ENCODE measurements at regions not wholly inside any gene's neighbourhood (a gene's known extent, or its start where the extent isn't known, plus 50 kb on each side); places are given as distances from the start of the nearest gene placed in this dataset.
"Not testable (repeated sequence)": the region's sequence is repeated elsewhere in the genome, so short reads cannot be mapped to it uniquely, and the experiment has no call there.

DNA sequence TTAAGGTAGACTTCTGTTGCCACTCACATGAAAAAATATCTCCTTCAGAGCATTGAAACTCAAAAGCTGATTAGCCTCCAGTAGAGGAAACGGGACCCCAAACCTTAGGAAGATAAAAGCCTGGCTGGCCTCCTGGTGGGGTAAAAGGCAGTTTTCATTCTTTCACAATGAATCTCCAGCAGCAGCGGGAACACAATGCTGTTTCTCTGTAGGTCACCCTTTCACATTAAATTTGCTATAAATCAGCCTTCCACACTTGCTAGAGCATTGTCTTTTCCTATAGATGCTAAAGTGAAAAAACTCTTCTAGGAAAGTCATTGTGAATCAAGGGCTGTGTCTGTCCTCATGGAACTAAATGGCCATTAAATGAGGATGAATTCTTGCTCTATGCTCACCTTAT, 207.3 kb upstream of the MAGEB2 start:
- no peak overlapping the region for H3K4me3 Mint-ChIP-seq
- no peak for DNase-seq
- ChIA-PET POLR2A (no interaction called here), CTCF (no interaction called here)
- H3K27ac Mint-ChIP-seq = no peak overlapping the region
- H3K27me3 Mint-ChIP-seq = no peaks in the 10 kb centered on the region
- no peaks in the 10 kb centered on the region for H3K36me3 Mint-ChIP-seq (ENCODE audit: low read depth)
- H3K9me3 Mint-ChIP-seq = no peaks in the 10 kb centered on the region
- no peaks in the 10 kb centered on the region for H3K4me1 Mint-ChIP-seq

- Mint-ChIP-seq H3K4me3 (no peak overlapping the region), H3K36me3 (ENCODE audit: low read depth) (no peaks in the 10 kb centered on the region)
These were observed 204.9 kb upstream of the MAGEB2 start for GRCh38 chrX:30010471-30010870.

DNA sequence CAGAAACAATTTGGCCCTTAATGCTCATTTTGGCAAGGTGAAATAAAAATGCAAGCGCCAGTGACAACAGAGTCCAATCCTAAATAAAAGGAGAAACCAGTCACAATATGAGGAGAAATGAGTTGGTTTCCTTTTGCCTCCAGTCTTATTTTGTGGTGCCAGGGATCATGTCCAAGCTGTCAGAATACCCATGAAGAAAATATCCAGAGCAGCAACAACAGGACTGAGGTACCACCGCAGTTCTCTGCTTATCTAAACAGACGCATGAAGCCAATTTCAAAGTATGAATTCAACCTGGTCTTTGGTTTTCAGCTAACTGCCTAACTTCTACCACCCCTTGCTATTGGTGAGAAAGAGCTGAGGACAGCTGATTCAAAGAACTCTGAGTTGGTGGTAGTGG, 199.9 kb upstream of the MAGEB2 start:
- no peak for DNase-seq
- CTCF ChIA-PET = no interaction called here
- Mint-ChIP-seq H3K4me1 (no peaks in the 10 kb centered on the region), H3K27ac (no peak overlapping the region), H3K36me3 (ENCODE audit: low read depth) (no peaks in the 10 kb centered on the region), H3K4me3 (no peak overlapping the region), H3K27me3 (no peaks in the 10 kb centered on the region), H3K9me3 (no peaks in the 10 kb centered on the region)
- POLR2A ChIA-PET = no interaction called here

More at GRCh38 chrX:30010471-30010870, 204.9 kb upstream of the MAGEB2 start:
- DNase-seq = no peak
- ChIA-PET POLR2A (no interaction called here), CTCF (no interaction called here)
- Mint-ChIP-seq H3K4me1 (no peaks in the 10 kb centered on the region), H3K9me3 (no peaks in the 10 kb centered on the region), H3K27ac (no peak overlapping the region), H3K27me3 (no peaks in the 10 kb centered on the region)

DNA sequence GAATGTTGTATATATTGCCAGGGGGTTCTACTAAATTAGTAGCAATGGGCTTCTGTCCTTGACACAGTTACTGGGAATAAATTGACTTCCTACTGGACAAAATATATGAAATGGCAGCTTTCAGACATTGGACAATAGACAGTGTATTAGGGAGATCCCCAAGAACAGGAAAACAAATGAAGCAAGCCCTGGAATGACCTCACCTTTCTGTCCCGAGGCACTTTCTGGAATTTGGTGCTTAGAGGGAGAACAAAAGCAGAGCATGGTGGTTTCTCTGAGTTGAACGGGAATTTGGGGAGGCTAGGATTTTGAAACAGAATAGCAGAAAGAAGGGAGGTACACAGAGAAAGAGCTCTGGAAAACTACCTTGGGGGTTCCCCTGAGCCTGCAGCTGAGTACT, 187.7 kb upstream of the MAGEB2 start:
- peaks cover 2% of the 10 kb centered on the region for H3K9me3 Mint-ChIP-seq
- DNase-seq = no peak
- POLR2A ChIA-PET = no interaction called here
- H3K27me3 Mint-ChIP-seq = no peaks in the 10 kb centered on the region
- H3K4me3 Mint-ChIP-seq = no peak overlapping the region
- H3K36me3 Mint-ChIP-seq (ENCODE audit: low read depth) = no peaks in the 10 kb centered on the region
- CTCF ChIA-PET = no interaction called here
- H3K27ac Mint-ChIP-seq = no peak overlapping the region
- no peaks in the 10 kb centered on the region for H3K4me1 Mint-ChIP-seq

DNA sequence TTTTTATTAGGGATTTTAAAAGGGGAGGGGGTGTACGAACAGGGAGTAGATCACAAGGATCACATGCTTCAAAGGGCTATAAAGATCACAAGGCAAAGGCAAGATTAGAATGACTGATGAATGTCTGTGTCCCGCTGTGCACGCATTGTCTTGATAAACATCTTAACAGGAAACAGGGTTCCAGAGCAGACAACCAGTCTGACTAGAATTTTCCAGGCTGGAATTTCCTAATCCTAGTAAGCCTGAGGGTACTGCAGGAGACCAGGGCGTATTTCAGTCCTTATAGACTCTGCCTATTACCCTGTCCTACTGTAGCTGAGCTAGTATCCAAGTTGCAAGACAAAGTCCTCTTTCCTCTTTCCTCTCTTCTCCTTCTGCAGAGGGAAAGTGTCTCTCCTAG, 179.0 kb upstream of the MAGEB2 start:
- H3K27ac Mint-ChIP-seq; CTCF ChIA-PET; H3K9me3 Mint-ChIP-seq; H3K4me3 Mint-ChIP-seq; H3K4me1 Mint-ChIP-seq; POLR2A ChIA-PET; DNase-seq; H3K36me3 Mint-ChIP-seq (ENCODE audit: low read depth); H3K27me3 Mint-ChIP-seq: not testable (repeated sequence)

- no peaks in the 10 kb centered on the region for H3K27me3 Mint-ChIP-seq
- POLR2A ChIA-PET = no interaction called here
These were observed 175.6 kb upstream of the MAGEB2 start for GRCh38 chrX:30039768-30040167.

GRCh38 chrX:30060718-30061117, 154.6 kb upstream of the MAGEB2 start:
- H3K36me3 Mint-ChIP-seq (ENCODE audit: low read depth) = no peaks in the 10 kb centered on the region
- no peaks in the 10 kb centered on the region for H3K4me1 Mint-ChIP-seq
- ChIA-PET CTCF (no interaction called here), POLR2A (no interaction called here)
- H3K9me3 Mint-ChIP-seq = no peaks in the 10 kb centered on the region
- no peak for DNase-seq
- H3K27me3 Mint-ChIP-seq = no peaks in the 10 kb centered on the region
- no peak overlapping the region for H3K27ac Mint-ChIP-seq
- no peak overlapping the region for H3K4me3 Mint-ChIP-seq

More at GRCh38 chrX:30039768-30040167, 175.6 kb upstream of the MAGEB2 start:
- Mint-ChIP-seq H3K4me1 (no peaks in the 10 kb centered on the region), H3K27ac (no peak overlapping the region), H3K36me3 (ENCODE audit: low read depth) (no peaks in the 10 kb centered on the region), H3K9me3 (no peaks in the 10 kb centered on the region), H3K4me3 (no peak overlapping the region)
- CTCF ChIA-PET = no interaction called here
- no peak for DNase-seq

GRCh38 chrX:30065226-30065625, 150.1 kb upstream of the MAGEB2 start:
- Mint-ChIP-seq H3K27ac (no peak overlapping the region), H3K9me3 (no peaks in the 10 kb centered on the region), H3K4me1 (no peaks in the 10 kb centered on the region), H3K4me3 (no peak overlapping the region), H3K27me3 (no peaks in the 10 kb centered on the region), H3K36me3 (ENCODE audit: low read depth) (no peaks in the 10 kb centered on the region)
- DNase-seq = no peak
- ChIA-PET CTCF (no interaction called here), POLR2A (no interaction called here)

DNA sequence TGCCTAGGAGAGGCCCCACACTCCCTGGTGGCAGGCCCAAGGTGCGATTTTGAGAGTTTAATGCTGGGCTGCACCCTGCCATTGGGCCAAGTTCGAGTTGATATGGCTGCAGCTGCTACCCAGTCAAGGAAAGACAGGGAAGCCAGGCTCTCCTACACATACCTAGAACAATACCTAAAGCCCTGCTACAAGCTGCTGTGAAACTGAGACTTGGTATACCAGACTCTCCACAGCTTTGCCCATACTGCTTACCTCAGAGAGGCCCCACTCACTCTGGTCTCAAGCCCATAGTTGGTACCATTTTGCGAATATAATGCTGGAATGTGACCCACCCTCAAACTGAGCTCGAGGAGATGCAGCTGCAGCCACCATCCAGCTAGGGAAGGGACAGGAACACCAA, 147.7 kb upstream of the MAGEB2 start:
- ChIA-PET POLR2A (no interaction called here), CTCF (no interaction called here)
- Mint-ChIP-seq H3K27me3 (no peaks in the 10 kb centered on the region), H3K27ac (no peak overlapping the region), H3K9me3 (no peaks in the 10 kb centered on the region), H3K36me3 (ENCODE audit: low read depth) (no peaks in the 10 kb centered on the region), H3K4me3 (no peak overlapping the region), H3K4me1 (no peaks in the 10 kb centered on the region)
- DNase-seq = no peak

- Mint-ChIP-seq H3K36me3 (ENCODE audit: low read depth) (no peaks in the 10 kb centered on the region), H3K27me3 (no peaks in the 10 kb centered on the region), H3K27ac (no peak overlapping the region), H3K4me1 (no peaks in the 10 kb centered on the region), H3K4me3 (no peak overlapping the region), H3K9me3 (no peaks in the 10 kb centered on the region)
- ChIA-PET CTCF (no interaction called here), POLR2A (no interaction called here)
- no peak for DNase-seq
These were observed 129.8 kb upstream of the MAGEB2 start for GRCh38 chrX:30085571-30085970.

DNA sequence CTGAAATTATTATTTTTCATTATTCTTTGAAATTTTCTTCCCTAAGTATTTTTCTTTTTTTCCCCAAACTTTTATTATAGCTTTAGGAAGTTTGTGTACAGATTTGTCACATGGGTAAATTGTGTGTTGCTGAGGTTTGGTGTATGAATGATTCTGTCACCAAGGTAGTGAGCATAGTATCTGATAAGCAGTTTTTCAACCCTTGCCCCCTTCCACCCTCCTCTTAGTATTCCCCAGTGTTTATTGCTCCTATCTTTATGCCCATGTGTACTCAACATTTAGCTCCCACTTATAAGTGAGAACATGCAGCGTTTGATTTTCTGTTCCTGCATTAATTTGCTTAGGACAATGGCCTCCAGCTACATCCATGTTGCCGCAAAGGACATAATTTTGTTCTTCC, 103.9 kb upstream of the MAGEB2 start:
- no peaks in the 10 kb centered on the region for H3K27me3 Mint-ChIP-seq
- no peak overlapping the region for H3K27ac Mint-ChIP-seq
- no peak for DNase-seq
- H3K9me3 Mint-ChIP-seq = no peaks in the 10 kb centered on the region
- no peaks in the 10 kb centered on the region for H3K36me3 Mint-ChIP-seq (ENCODE audit: low read depth)
- POLR2A ChIA-PET = no interaction called here
- CTCF ChIA-PET = interaction anchor here (0.7 kb wide), 1 partner anchor 115 kb away, joined by 3 read pairs; no protein-coding TSS in a partner anchor
- no peak overlapping the region for H3K4me3 Mint-ChIP-seq
- H3K4me1 Mint-ChIP-seq = no peaks in the 10 kb centered on the region

DNA sequence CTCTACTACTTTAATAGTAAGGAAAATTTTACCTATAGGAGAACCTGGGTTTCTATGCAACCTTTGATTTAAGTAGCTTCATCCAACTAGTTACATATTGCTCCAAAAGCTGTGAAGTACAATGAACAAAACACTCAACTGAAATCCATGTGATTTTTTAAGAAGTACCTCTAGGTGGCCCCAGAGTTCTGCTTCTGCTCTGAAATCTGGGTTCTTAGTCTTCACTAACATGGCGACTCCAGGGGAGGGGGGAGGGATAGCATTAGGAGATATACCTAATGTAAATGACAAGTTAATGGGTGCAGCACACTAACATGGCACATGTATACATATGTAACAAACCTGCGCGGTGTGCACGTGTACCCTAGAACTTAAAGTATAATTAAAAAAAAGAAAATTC, 73.4 kb upstream of the MAGEB2 start:
- no peaks in the 10 kb centered on the region for H3K4me1 Mint-ChIP-seq
- ChIA-PET POLR2A (no interaction called here), CTCF (interaction anchor here (0.7 kb wide), 1 partner anchor 213 kb away, joined by 3 read pairs; no protein-coding TSS in a partner anchor)
- no peaks in the 10 kb centered on the region for H3K36me3 Mint-ChIP-seq (ENCODE audit: low read depth)
- H3K9me3 Mint-ChIP-seq = no peaks in the 10 kb centered on the region
- no peak for DNase-seq
- no peak overlapping the region for H3K4me3 Mint-ChIP-seq
- no peaks in the 10 kb centered on the region for H3K27me3 Mint-ChIP-seq
- H3K27ac Mint-ChIP-seq = no peak overlapping the region

DNA sequence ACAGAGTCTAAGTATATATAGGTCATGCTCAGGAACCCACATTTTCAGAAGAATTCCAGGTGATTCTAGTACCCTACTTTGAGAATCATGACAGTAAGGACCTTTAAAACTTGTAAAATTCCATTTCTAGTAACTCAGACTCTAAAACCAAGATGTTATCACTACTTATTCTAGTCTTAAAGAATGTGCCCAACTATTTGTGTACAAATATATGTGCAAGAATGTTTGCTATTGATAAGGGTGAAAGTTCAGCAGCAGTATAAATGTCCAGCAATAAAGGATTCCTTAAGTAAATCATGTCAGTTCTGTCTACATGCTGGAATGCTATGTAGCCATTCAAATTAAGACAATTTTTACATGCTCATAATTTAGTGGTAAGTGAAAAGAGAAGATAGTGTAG, 71.1 kb upstream of the MAGEB2 start:
- Mint-ChIP-seq H3K4me3 (no peak overlapping the region), H3K27ac (no peak overlapping the region)
- CTCF ChIA-PET = no interaction called here

DNA sequence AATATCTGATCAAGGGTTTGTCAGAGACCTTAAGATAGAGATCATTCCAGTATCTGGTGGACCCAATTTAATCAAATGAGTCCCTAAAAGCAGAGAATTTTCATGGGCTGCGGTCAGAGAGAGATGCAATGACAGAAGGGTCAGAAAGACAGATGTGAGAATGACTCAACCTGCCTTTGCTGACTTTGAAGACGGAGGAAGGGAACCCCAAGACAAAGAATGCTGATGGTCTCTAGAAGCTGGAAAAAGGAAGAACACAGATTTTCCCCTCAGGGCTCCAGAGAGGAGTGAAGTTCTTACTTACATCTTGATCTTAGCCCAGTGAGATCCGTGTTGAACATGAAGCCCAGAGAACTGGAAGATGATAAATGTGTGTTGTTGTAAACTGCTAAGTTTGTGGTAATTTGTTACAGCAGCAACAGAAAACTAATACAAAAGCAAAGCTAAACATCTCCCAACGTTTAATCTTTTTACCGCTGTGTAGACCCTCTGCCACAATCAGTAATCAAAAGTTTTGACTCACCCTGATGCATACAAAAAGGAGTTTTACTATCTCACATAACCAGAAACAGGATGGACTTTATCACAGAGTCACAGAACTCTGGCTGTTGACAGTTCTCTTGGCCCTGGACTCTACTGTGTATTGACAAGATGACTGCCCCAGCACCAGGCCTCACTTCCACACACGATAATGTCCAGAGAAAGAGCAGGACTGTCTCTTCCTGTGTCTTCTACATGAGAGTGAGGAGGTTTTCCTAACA, 70.2 kb upstream of the MAGEB2 start:
- no peaks in the 10 kb centered on the region for H3K36me3 Mint-ChIP-seq (ENCODE audit: low read depth)
- no peak for DNase-seq
- no peaks in the 10 kb centered on the region for H3K27me3 Mint-ChIP-seq
- ChIA-PET CTCF (no interaction called here), POLR2A (no interaction called here)
- no peak overlapping the region for H3K4me3 Mint-ChIP-seq
- H3K27ac Mint-ChIP-seq = no peak overlapping the region
- no peaks in the 10 kb centered on the region for H3K4me1 Mint-ChIP-seq
- no peaks in the 10 kb centered on the region for H3K9me3 Mint-ChIP-seq

More for the DNA sequence above, 71.1 kb upstream of the MAGEB2 start:
- Mint-ChIP-seq H3K4me1 (no peaks in the 10 kb centered on the region), H3K36me3 (ENCODE audit: low read depth) (no peaks in the 10 kb centered on the region), H3K9me3 (no peaks in the 10 kb centered on the region), H3K27me3 (no peaks in the 10 kb centered on the region)
- POLR2A ChIA-PET = no interaction called here
- DNase-seq = no peak
